Lung (tissue), 11 donors: ENCODE measurements at regions not wholly inside any gene's neighbourhood (a gene's known extent, or its start where the extent isn't known, plus 50 kb on each side); places are given as distances from the start of the nearest gene placed in this dataset.

Source experiments
- ATAC-seq: fragments of 200-7000 bp; cut with Tn5 transposase; one replicate; pipeline ENCODE4 v1.9.1; 2020; ENCODE audit warnings: moderate number of reproducible peaks; ENCODE audit not compliant: insufficient read depth, low FRiP score
- DNase-seq, 3 donors: peaks; one replicate each; pipeline ENCODE4 v3.0.0-alpha.2; 2013 to 2017
- H3K27ac ChIP-seq, 2 donors: one replicate each; pipeline ENCODE4 v1.5.1; 2013; ENCODE audit warnings: mild to moderate bottlenecking in 2 of 2, moderate library complexity in 2 of 2, control low read depth in 1 of 2, inconsistent platforms in 1 of 2, low read depth in 1 of 2, low read length in 1 of 2
- H3K27me3 ChIP-seq, 3 donors: one replicate each; pipeline ENCODE4 v1.5.1; 2013; ENCODE audit warnings: low read length in 2 of 3; ENCODE audit not compliant: control insufficient read depth in 3 of 3, insufficient read depth in 3 of 3
- H3K36me3 ChIP-seq, 4 donors: one replicate each; pipeline ENCODE4 v1.5.1; 2013; ENCODE audit warnings: low read length in 4 of 4, mild to moderate bottlenecking in 1 of 4, moderate library complexity in 1 of 4; ENCODE audit not compliant: control insufficient read depth in 4 of 4, insufficient read depth in 4 of 4
- H3K4me1 ChIP-seq, 5 donors: one replicate each; pipeline ENCODE4 v1.5.1; 2013; ENCODE audit warnings: low read length in 5 of 5, mild to moderate bottlenecking in 2 of 5, moderate library complexity in 1 of 5; ENCODE audit not compliant: control insufficient read depth in 5 of 5, insufficient read depth in 5 of 5
- H3K4me3 ChIP-seq: one replicate; pipeline ENCODE4 v1.5.1; 2013; ENCODE audit warnings: mild to moderate bottlenecking, control low read depth, moderate library complexity
- H3K9ac ChIP-seq, 2 donors: one replicate each; pipeline ENCODE4 v1.5.1; 2013; ENCODE audit warnings: low read length in 2 of 2, control low read depth in 1 of 2; ENCODE audit not compliant: insufficient read depth in 1 of 2
- H3K9me3 ChIP-seq, 4 donors: one replicate each; pipeline ENCODE4 v1.5.1; 2013; ENCODE audit warnings: low read length in 3 of 4, mild to moderate bottlenecking in 1 of 4, moderate library complexity in 1 of 4; ENCODE audit not compliant: control insufficient read depth in 4 of 4, insufficient read depth in 3 of 4
- CTCF ChIP-seq: IDR thresholded peaks from 2 replicates; pipeline ENCODE4 v1.5.1; 2012; ENCODE audit warnings: mild to moderate bottlenecking; ENCODE audit errors: control extremely low read depth, extremely low read depth
- WGBS, 2 donors: extraction: QIAGEN DNeasy Blood & Tissue Kit; methylation state at CpG; one replicate each; pipeline ENCODE4 v1.1.7; 2013; 5-methylcytosine and 5-hydroxymethylcytosine counted together
- donor health status: control.
- donor health status: control.
- donor health status: Bipolar disorder and iron deficiency.
- donor health status: healthy.
- donor health status: DM: yes; HTN: yes; CAD: no.

DNA sequence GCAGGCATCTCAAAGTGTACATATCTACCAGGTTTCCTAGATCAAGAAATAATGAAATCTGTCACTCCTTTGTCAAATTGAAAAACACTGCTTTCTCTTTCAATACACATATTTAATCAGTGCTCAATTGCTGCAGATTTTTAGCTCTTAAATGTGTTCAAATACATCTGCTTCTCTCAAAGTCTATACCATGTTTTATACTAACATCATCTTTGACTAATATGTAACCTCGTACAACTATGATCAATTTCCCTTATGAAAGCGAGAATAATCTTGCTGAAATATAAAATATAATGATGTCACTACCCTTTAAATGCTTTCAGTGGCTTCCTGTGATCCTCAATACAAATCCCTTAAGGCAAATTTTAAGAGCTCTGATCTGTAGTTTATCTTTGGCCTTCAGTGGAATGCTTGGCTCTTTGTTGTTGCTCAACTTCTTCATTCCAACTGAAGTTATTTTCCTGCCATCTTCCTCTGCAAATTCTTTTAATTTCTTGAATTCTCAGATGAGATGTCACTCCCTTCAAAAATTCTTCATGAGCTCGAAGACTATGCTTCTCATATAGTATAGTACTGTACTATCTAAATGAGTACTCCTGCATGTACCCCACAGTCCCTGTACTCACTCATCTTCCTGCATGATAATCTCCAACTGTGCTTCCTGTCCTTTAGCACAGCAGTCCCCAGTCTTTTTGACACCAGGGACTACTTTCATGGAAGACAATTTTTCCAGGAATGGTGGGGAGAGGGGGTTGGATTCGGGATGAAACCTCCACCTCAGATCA is 545.1 kb upstream of the GJE1 start:
- ATAC-seq: no peak
- Histone ChIP-seq H3K4me3 (no peak overlapping the region), H3K4me1 (no peaks in the 10 kb centered on the region), H3K27ac (no peak overlapping the region), H3K9me3 (no peaks in the 10 kb centered on the region), H3K9ac (no peak overlapping the region), H3K36me3 (no peaks in the 10 kb centered on the region), H3K27me3 (no peaks in the 10 kb centered on the region)
- TF ChIP-seq CTCF: no peak
- 71 to 78% methylated on average over 4 of the region's 4 CpGs for WGBS, 2 donors
- no peak for DNase-seq

DNA sequence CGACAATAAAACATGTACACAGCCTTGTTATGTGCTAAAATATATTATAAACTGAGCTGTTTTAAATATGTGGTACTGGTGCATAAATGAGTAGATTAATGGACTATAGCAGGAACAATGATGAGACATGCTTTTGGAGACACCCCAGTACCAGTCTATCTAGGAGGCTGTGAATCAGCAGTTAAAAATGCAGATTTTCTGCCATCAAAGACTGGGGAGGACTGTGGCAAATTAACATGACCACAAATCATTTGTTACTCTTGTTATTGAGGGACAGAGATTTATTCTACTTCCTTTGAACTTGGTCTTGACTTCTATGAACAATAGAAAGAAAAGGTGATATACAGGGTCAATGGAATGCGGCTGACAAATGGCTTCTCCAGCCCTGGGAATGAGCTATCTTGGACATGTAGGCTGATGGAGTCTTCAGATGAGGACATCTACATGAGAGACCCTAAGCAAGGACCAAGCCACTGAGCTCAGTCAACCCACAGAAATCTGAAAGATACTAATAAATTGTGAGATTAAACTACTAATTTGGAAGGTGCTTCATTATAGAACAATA is 551.7 kb upstream of the GJE1 start:
- DNase-seq (no peak), ATAC-seq (no peak)
- Histone ChIP-seq H3K27me3 (no peaks in the 10 kb centered on the region), H3K9me3 (no peaks in the 10 kb centered on the region), H3K27ac (no peak overlapping the region), H3K4me1 (no peaks in the 10 kb centered on the region), H3K36me3 (no peaks in the 10 kb centered on the region), H3K4me3 (no peak overlapping the region), H3K9ac (no peak overlapping the region)
- no peak for TF ChIP-seq CTCF
- 93% methylated on average over 2 of the region's 2 CpGs for WGBS, 2 donors

DNA sequence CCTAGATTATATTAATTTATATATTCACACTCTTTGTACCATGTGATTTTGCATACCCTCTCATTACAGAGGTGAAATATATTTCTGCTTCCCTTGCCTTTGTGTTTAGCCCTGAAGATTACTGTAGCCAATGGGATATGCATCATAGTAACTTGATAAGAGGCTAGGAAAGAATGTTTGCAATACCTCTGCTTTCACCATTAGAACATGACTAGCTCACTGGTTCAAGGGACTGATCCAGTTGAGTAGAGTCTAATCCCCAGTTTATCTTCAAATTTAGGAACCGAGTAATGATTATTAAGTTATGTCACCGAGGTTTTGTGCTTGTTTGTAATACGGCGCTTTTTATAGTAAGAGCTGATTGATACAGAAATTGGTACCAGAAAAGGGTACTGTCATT is 552.6 kb upstream of the GJE1 start:
- Histone ChIP-seq H3K9me3 (no peaks in the 10 kb centered on the region), H3K27ac (no peak overlapping the region), H3K4me3 (no peak overlapping the region), H3K9ac (no peak overlapping the region), H3K36me3 (no peaks in the 10 kb centered on the region), H3K27me3 (no peaks in the 10 kb centered on the region), H3K4me1 (no peaks in the 10 kb centered on the region)
- DNase-seq (no peak), ATAC-seq (no peak)
- no peak for TF ChIP-seq CTCF
- WGBS, 2 donors: 94 to 97% methylated on average over 4 of the region's 4 CpGs

GRCh38 chr6:141576751-141577150 is 556.0 kb upstream of the GJE1 start:
- Histone ChIP-seq H3K36me3 (no peaks in the 10 kb centered on the region), H3K27ac (no peak overlapping the region), H3K4me3 (no peak overlapping the region), H3K9me3 (no peaks in the 10 kb centered on the region), H3K4me1 (no peaks in the 10 kb centered on the region), H3K27me3 (no peaks in the 10 kb centered on the region), H3K9ac (no peak overlapping the region)
- DNase-seq (no peak), ATAC-seq (no peak)
- TF ChIP-seq CTCF: no peak
